ENCODE measurements at regions not wholly inside any gene's neighbourhood (a gene's known extent, or its start where the extent isn't known, plus 50 kb on each side); places are given as distances from the start of the nearest gene placed in this dataset.

- DNase-seq (ENCODE audit: low read depth): no peak
- H3K4me3 ChIP-seq (ENCODE audit: low read depth, low read length): no peak overlapping the region
- TF ChIP-seq CTCF (conservative IDR thresholded peaks at IDR 0.05; ENCODE audit: low read depth, low read length): no peak
Observed at GRCh38 chr13:34139660-34140227, 321.8 kb downstream of the RFC3 start.

- DNase-seq (ENCODE audit: low read depth): no peak
- H3K4me3 ChIP-seq (ENCODE audit: low read depth, low read length): no peak overlapping the region
- no peak for TF ChIP-seq CTCF (conservative IDR thresholded peaks at IDR 0.05; ENCODE audit: low read depth, low read length)
Observed at GRCh38 chr13:34143637-34144036, 325.7 kb downstream of the RFC3 start.

GRCh38 chr13:34144142-34144541 lies 326.2 kb downstream of the RFC3 start:
- TF ChIP-seq CTCF (conservative IDR thresholded peaks at IDR 0.05; ENCODE audit: low read depth, low read length): no peak

GRCh38 chr13:34145061-34145460 lies 327.1 kb downstream of the RFC3 start:
- DNase-seq (ENCODE audit: low read depth): no peak
- no peak overlapping the region for H3K4me3 ChIP-seq (ENCODE audit: low read depth, low read length)
- TF ChIP-seq CTCF (conservative IDR thresholded peaks at IDR 0.05; ENCODE audit: low read depth, low read length): no peak

More at GRCh38 chr13:34144142-34144541, 326.2 kb downstream of the RFC3 start:
- H3K4me3 ChIP-seq (ENCODE audit: low read depth, low read length): no peak overlapping the region
- no peak for DNase-seq (ENCODE audit: low read depth)

- no peak overlapping the region for H3K4me3 ChIP-seq (ENCODE audit: low read depth, low read length)
- TF ChIP-seq CTCF (conservative IDR thresholded peaks at IDR 0.05; ENCODE audit: low read depth, low read length): no peak
- no peak for DNase-seq (ENCODE audit: low read depth)
Observed at GRCh38 chr13:34148359-34148758, 330.4 kb downstream of the RFC3 start.

GRCh38 chr13:34151885-34152284 lies 333.9 kb downstream of the RFC3 start:
- H3K4me3 ChIP-seq (ENCODE audit: low read depth, low read length): no peak overlapping the region
- DNase-seq (ENCODE audit: low read depth): no peak
- TF ChIP-seq CTCF (conservative IDR thresholded peaks at IDR 0.05; ENCODE audit: low read depth, low read length): no peak

GRCh38 chr13:34152409-34152808 lies 334.5 kb downstream of the RFC3 start:
- TF ChIP-seq CTCF (conservative IDR thresholded peaks at IDR 0.05; ENCODE audit: low read depth, low read length): no peak
- DNase-seq (ENCODE audit: low read depth): no peak

More at GRCh38 chr13:34152409-34152808, 334.5 kb downstream of the RFC3 start:
- no peak overlapping the region for H3K4me3 ChIP-seq (ENCODE audit: low read depth, low read length)

Measured in choroid plexus epithelial cell (primary cell).